GM18517 (cell line): ENCODE measurements at regions not wholly inside any gene's neighbourhood (a gene's known extent, or its start where the extent isn't known, plus 50 kb on each side); places are given as distances from the start of the nearest gene placed in this dataset.
"Not testable (repeated sequence)": the region's sequence is repeated elsewhere in the genome, so short reads cannot be mapped to it uniquely, and the experiment has no call there.

Experiments used
- ATAC-seq: cut with Tn5 transposase; IDR thresholded peaks from one replicate; pipeline ENCODE4 v1.9.1; 2021; ENCODE audit warnings: mild to moderate bottlenecking, moderate library complexity; ENCODE audit not compliant: unreplicated experiment

DNA sequence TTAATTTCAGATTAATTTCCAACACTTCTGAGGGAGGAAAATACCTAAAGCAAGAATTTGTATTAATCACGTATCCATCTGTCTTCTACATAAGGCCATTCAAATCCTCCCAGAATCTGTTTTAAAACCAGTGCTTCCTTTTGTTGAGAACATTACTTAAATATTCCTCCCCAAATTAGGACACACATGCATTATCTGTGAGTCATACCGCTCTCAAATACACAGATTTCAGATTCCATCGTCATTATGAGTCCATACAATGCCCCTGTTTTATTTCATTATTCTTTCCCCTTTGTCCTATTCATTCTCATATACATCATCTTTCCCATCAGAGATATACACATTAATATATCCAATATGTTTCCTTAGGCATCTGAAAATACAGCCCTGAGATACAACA, 57.3 kb upstream of the PRSS12 start:
- ATAC-seq, result no peak

DNA sequence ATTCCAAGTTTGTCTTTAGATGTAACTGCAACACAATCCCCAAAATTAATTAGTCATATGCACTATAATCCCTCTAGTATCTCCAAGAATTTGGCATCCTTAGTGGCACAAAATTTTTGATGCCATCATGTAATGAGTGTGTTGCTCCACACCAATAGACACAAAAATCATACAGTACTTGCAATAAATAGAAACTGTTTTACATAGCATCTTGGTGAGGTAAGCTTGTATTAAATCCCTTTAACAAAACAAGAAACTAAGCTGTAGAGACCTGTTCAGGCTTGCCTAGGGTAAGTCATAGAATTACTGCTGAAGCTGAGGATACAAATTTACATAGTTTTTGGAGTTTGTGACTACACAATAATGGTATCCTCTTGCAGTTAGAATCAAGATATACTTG, 64.5 kb upstream of the PRSS12 start:
- no peak for ATAC-seq

DNA sequence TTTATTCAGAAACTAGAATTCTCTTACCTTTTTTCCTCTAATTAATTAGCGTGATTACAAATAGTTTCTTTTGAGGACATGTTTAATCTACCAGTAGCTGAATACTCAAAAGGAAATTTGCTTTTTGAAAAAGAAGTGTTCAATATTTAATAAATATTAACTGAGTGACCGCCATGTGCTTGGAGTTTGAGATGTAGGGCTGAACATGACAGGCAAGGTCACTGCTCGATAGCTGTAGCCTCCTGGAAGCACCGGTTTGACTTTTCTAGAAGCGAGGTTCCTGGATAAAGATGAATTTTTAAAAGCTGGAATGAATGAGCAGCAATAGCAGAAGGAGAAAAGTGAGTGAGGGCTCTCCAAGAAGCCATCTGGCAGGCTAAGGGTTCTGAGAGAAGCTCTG, 65.0 kb upstream of the PRSS12 start:
- not testable (repeated sequence) for ATAC-seq

DNA sequence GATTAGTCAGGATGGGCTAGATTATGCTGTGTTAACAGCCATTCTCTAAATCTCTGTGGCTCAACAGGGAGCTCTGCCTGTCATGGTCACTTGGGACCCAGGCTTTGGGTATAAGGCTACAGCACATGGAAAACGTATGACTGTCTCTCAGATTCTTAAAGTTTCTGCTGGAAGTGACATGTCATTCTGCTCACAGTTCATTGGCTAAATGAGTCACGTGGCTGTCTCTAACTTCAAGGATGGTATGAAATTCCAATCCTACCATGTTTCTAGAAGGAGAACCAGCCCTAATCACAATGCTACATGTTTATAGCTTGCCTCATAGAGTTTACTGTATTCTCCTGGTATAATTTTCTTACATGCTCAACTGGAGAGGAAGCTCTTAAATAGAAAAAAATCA, 65.6 kb upstream of the PRSS12 start:
- ATAC-seq, result not testable (repeated sequence)

DNA sequence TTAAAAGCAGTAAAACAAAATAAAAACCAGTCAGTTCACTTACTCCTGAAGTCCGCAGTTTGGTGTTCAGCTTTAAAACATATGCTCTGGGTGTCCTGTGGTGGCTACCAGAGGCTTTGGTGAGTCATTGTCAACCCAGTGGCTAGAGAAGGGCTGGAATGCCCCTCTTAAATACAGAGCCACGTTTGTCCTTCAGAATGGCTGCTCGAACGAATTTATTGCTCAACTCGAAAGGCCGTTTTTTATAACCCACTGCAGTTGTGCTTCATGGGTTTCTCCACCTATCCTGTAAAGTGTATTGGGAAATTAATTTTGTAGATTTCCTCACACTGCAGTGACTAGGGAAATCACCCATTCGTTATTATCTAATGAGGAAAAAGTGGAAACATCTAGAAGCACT, 66.8 kb upstream of the PRSS12 start:
- ATAC-seq, result not testable (repeated sequence)

DNA sequence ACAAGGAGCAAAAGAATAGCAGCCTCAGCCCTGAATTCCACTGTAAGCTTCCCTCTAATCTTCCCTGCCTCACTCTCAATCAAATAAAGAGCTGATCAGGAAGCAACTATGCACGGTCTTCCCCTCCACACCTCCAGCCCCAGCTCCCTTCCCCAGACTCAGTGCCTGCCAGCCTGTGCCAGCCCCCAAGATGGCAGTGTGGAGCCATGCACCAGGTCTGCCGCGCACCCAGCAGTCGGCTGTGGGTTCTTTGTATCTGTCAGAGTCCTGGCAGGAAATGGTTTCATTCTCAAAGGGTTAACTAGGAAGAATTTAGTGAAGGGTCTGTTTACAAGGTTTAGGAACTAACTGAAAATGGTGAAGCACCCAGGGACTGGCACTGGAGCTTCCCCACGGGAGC, 71.3 kb upstream of the PRSS12 start:
- not testable (repeated sequence) for ATAC-seq

DNA sequence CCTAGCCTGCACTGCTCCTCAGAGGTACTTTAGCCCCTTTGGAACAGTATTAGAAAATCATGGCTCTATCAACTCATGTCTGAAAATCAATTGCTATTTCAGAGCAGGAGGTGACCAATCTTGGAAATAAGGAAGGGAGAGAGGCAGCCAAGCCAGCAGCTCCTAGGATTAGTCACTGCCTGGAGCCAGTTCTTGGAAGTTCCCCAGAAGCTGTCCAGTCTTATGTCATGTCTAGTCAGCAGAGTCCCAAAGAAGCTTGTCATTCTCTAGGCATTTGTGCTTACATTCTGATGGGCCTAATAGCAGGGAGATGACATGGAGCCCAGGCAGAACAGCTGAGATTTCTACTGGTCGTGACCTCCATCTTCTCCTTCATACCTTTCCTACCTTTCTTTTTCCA, 76.1 kb upstream of the PRSS12 start:
- ATAC-seq, result not testable (repeated sequence)

DNA sequence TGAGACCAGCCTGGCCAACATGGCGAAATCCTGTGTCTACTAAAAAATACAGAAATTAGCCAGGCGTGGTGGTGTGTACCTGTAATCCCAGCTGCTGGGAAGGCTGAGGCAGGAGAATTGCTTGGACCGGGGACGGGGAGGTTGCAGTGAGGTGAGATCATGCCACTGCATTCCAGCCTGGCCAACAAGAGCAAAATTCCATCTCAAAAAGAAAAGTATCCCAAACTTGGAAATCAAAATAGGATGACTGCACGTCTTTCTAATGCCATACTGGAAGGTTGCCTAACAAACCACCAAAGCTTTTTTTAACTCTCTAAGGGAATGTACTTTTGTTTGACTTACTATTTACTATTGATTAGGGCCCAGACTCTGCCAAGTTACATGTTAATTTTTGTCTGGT, 79.6 kb upstream of the PRSS12 start:
- ATAC-seq, result not testable (repeated sequence)

DNA sequence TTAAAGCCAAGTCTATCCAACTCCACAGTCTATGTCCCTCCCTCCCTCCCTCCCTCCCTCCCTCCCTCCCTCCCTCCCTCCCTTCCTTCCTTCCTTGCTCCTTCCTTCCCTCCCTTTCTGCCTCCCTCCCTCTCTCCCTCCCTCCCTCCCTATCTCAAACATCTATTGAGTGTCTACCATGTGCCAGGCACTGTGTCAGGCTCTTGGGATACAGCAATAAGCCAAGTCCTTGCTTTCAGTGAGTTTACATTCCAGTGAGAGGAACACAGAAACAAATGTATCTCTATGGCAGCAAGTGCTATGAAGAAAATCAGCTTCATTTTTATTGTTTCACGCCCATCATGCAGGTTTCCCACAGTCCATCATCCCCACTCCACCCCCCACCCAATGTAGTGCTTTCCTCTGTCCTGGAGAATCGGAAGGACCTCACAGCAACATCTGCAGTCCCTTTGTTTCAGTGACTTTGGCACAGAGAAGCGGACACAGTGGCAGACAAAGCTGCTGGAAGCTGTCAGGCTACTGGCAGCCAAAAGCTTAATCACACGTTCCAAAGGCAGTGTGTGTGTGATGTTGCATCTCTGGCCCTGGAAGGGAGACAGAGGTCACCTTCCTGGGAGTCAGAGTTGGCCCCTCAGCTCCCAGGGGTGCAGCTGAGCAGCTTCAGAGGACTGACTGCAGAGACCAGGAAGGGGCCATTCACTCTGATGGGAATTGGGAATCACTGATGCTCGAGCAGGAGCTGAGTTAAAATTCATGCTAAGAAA, 81.0 kb upstream of the PRSS12 start:
- ATAC-seq, result not testable (repeated sequence)

DNA sequence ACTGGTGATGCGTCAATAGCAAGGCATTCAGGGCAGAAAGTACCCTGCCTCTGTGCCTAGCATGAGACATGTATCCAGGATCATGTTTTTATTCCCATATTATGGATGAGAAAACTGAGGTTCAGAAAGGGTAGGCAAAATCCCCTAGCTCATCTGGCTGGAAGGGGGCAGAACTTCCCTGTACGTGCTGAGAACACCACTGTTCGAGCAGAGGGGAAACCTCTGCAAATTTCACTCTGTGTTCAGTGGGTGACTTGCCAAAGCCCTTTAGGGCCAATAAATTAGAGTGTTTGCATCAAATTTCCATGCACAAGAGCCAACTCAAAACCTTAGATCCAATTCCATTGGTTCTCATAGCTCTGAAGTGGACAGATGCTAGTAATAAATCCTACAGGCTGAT, 82.6 kb upstream of the PRSS12 start:
- ATAC-seq, result not testable (repeated sequence)

DNA sequence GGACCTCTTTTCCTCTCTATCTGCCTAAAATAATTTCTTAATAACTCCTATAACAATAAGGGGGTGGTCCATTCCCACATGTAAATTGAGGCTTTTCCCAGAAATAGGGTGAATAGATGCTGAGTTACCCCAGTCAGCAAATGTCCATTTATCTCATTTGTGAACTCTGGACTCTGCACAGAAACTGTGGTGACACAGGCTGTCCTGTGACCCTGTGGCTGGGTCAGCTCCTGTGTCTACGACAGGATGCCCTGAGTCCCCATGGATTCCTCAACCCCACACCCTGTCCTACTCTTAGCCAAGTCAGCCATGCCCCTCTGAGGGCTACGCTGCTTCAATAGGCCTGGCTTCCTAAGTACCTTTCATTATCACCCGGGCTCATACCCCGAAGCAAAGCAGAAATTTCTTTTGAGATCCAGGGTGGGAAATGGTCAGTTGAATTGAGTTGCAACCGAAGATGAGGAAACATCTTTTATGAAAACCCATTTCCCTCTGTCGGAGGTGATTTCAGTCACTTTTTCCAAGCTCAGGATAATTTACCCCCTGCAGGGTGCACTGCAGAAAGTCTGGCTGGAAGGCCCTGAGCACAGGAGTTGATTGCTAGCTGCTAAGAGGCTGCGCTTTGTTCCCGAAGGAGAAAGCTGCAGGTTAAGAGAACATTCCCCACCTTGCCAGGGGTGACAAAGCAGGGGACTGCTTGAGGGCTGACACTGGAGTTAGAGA, 89.5 kb upstream of the PRSS12 start:
- not testable (repeated sequence) for ATAC-seq

DNA sequence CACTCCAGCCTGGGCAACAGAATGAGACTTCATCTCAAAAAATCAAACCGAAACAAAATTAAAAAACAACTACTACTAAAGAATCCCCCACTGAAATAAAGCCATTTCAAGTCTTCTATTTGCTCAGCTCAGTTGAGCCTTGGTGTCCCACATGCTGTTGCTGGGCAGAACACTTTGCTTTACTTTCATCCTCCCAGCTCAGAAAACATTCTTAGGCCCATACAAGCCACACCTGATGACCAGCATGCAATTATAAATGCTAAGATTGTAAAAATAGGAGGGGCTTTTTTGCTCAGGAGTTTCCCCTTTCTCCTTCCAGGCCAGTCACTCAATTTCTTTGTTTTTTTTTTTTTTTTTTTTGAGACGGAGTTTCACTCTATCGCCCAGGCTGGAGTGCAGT, 94.6 kb upstream of the PRSS12 start:
- not testable (repeated sequence) for ATAC-seq

DNA sequence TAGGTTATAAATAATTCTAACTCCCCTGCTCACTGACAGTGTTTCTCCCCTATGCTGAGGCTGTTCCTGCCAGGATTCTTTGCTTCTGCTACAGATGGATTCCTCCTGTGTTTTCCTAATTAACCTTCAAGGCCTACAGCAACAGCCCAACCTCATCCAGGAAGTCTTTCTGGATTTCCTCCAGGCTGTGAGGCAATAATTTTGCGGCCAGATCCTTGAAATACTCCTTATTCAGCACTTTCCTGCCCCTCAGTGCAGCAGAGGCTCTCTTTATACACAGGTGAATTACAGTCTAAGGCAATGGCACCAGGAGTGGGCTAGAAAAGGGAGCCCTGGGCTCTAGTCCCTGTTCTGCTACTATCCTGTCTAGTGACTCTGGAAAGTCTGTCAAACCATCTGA, 102.1 kb upstream of the PRSS12 start:
- ATAC-seq, result not testable (repeated sequence)

DNA sequence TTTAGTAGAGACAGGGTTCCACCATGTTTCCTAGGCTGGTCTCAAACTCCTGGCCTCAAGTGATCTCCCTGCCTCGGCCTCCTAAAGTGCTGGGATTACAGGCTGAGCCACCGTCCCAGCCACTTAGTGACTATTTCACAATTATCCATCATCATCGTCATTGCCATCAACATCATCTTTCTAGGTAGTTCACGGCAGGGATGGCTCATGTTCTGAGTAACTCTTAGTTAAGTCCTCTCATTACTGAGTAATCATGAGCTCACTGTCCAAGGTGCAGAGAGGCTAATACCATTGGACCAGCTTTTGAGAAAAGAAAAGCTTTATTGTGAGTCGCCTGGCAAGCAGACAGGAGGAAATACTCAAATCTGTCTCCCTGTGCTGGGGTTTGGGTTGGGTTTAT, 108.6 kb upstream of the PRSS12 start:
- not testable (repeated sequence) for ATAC-seq

DNA sequence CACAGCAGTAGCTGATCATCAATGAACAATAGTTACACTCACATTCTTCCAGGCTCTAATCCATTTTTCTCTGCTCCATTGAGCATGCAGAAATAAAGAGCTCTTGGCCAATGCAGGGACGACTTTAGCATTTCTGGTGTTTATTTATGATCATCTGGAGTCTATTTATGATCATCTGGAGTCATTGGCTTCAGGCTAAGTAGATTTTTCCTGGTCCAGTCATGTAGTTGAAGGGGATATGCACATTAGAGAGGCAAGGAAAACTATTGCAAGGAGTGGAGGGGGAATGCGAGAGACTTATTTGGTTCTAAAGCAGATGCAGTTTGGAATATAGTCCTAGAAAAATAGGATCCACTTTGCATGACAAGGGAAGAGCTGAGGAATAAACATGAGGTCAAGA, 113.0 kb upstream of the PRSS12 start:
- not testable (repeated sequence) for ATAC-seq

DNA sequence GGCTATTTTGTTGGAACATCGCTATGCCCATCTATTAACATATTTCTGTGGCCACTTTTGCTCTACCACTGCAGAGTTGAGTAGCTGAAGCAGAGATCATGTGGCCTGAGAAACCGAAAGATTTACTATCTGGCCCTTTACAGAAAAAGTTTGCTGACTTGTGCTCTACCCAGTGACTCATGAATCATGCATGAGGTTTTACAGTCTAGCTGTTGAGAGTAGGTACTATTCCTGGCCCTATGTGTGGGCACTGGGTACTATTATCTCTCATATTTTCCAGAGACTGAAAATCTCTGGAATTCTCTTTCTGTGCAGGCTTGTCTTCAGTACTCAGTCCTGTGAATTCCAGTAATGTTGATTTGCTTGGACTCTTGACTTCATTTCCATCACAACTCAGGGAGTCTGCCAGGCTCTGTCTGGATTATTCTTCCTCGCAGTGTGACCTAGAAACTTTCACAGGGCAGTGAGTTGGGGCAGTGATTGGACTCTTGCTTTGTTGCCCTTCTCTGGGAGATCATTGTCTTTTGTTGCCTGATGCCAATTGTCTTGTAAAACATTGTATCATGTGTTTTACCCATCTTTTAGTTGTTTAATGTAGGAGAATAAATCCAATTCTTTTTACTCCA, 121.3 kb upstream of the PRSS12 start:
- not testable (repeated sequence) for ATAC-seq

DNA sequence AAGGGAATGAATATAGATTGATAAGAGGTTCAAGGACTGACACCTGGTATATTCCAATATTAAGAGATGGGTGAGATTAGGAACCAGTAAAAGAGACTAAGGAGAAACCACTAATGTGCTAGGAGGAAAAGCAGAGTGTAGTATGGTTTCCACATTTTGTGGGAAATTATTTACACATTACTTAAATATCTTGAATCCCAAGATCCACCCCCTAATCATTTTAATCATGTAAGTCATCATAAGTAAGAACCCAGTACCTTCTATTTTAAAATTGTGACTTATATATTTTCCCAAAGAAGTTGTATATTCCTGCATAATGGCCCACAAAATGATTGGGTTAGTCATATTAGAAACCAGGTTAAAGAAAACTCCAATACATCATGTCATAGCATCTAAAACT, 122.0 kb upstream of the PRSS12 start:
- ATAC-seq, result not testable (repeated sequence)

DNA sequence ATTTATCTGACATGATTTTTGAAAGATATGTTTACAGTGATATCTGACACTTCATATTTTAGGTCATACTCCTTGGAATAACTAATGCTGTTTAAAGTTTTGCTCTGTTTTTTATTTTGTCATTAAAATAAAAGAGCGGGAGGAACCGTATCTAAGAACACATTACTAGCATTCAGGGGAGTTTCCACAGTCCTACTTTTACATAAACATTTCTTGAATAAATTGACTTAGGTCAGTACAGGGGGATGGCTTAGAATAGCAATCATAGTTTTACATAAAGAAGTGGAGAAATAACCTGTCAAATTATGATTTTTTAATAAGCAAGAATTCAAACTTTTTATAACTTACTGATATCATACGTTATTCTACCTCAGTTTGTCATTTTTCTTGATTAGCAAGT, 123.1 kb upstream of the PRSS12 start:
- not testable (repeated sequence) for ATAC-seq

DNA sequence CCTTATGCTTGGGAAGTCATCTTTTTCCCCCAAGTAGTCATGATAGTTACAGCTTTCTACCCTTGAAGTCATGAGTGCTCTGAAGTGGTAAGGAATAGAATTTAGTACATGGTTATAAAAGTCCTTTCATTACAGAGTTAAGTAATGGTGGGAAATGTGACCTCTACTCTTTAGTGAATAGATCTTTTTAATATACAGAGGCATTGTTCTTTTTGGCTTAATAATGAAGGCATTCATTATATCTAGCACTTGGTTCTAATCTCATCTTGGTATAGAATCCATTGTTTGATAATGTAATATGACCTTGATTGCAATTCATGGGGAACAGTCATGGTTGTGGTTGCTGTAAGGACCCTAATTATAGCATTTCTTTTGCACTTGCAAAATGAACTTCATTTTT, 125.0 kb upstream of the PRSS12 start:
- ATAC-seq, result not testable (repeated sequence)

DNA sequence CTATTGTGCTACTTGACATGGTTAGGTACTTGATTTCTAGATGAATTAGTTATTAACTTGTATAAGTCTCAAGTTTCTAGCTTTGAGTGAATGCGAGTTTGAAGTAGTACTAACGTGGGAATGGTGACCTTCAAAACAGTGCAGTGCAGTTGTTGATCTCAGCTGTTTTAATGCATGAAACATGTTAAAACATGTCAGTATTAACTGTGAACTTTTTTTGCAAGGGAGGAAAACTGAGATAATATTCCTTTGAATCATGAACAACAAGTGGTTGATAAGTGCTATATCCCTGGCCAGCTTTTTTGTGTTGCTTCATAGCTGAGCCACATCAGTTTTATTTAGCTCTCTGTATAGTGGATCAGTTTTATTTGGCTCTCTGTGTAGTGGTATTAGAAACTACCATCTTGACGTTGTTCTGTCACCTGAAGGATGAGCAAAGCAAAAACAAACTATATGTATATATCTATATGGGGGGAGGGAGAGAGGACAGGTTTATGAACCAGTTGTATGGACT, 133.1 kb upstream of the PRSS12 start:
- not testable (repeated sequence) for ATAC-seq

DNA sequence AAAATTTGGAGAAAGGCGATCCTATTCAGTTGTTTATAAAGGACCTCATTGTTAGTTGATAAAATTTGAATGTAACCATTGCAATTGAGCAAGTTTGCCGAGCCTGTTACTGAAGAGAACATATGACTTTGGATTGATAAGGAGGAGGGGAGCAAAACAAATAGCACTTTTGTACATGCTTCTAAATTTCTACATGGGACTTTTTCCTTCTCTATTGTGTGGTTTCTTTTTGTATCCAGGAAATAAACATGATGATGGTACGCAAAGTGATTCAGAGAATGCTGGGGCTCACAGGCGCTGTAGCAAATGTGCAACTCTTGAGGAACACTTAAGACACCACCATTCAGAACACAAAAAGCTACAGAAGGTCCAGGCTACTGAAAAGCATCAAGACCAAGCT, 140.2 kb upstream of the PRSS12 start:
- not testable (repeated sequence) for ATAC-seq

DNA sequence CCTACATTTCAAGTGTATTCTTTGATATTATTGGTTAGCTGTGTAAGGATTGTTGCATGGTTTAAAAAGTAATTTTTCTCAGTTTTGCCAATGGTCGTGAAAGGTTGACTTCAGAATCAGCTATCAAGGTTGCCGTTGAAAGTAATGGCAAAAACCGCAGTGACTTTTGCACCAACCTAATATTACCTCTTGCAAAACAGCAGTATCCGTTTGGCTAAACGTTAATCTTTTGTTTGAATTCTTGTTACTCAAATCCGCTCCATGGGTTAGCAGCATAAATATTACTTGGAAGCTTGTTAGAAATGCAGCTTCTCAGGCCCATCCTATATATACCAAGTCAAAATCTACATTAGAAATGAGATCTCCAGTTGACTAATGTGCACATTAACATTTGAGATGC, 141.6 kb upstream of the PRSS12 start:
- ATAC-seq, result not testable (repeated sequence)
